Keratinocyte (primary cell): ENCODE measurements at regions not wholly inside any gene's neighbourhood (a gene's known extent, or its start where the extent isn't known, plus 50 kb on each side); places are given as distances from the start of the nearest gene placed in this dataset.

Experiments used
- CTCF ChIP-seq, 3 experiments: IDR thresholded peaks in 1 of 3; conservative IDR thresholded peaks in 1 of 3; optimal IDR thresholded peaks in 1 of 3; 2 replicates in 2 of 3; 3 replicates in 1 of 3; pipeline versions ENCODE3 to v1.5.1; 2011; ENCODE audit warnings: low read length in 3 of 3, mild to moderate bottlenecking in 3 of 3, moderate library complexity in 2 of 3, control low read depth in 1 of 3, inconsistent platforms in 1 of 3; ENCODE audit not compliant: insufficient read depth in 2 of 3; ENCODE audit errors: extremely low read depth in 1 of 3
- EZH2 ChIP-seq: IDR thresholded peaks from one replicate; pipeline ENCODE4 v1.6.1; 2012; ENCODE audit warnings: inconsistent platforms, mild to moderate bottlenecking, low read length, moderate library complexity

DNA sequence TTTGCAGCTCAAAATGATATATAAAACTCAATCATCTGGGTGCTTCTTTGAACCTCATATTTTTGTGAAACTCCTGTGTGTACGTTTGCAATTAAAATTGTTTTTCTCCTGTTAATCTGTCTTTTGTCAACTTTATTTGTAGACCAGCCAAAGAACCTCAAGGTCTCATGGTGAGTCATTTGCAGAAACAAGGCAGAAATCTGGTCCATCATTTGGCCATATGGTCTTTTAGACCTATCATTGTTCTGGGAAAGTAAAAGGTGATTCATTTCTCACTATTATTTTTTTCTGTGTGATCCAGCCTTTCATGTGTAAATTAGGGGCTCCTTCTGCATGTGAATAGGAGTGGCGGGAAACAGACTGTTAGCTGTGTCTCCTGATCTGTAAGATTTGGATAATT lies 399.1 kb upstream of the DDI1 start:
- no peak for TF ChIP-seq CTCF (optimal IDR thresholded peaks at IDR 0.05 in 1 of 3, IDR thresholded peaks at IDR 0.05 in 1 of 3, conservative IDR thresholded peaks at IDR 0.05 in 1 of 3; ENCODE audit: extremely low read depth in 1 of 3, insufficient read depth in 2 of 3, low read length in 3 of 3)
- no peak for TF ChIP-seq EZH2
